GM12878 (cell line): ENCODE measurements at regions not wholly inside any gene's neighbourhood (a gene's known extent, or its start where the extent isn't known, plus 50 kb on each side); places are given as distances from the start of the nearest gene placed in this dataset.

Experiments used
- ATAC-seq: fragments of 200-7000 bp; cut with Tn5 transposase; 3 replicates; pipeline ENCODE4 v1.9.1; 2020; ENCODE audit warnings: mild to moderate bottlenecking, moderate library complexity
- BruUV-seq: library from RNA; stranded (reverse); fragments of 400-500 nt; replicated peaks from 2 replicates; lab custom pipeline; 2021; lab: Mats Ljungman, UMichigan
- CTCF ChIA-PET: fragments of 300-600 bp; sonication (Branson Sonifier 250); formaldehyde crosslinking; extraction: SDS; loops from one replicate; lab custom pipeline; 2021; ENCODE audit warnings: inconsistent platforms; lab: Yijun Ruan, JAX
- POLR2A ChIA-PET: fragments of 350-600 bp; formaldehyde crosslinking; extraction: SDS; loops from one replicate; lab custom pipeline; 2021; ENCODE audit warnings: inconsistent platforms; lab: Charles Lee
- RAD21 ChIA-PET: fragments of 300-600 bp; sonication (Branson Sonifier 250); formaldehyde crosslinking; loops from one replicate; lab custom pipeline; 2023; ENCODE audit warnings: antibody characterized with exemption; ENCODE audit not compliant: unreplicated experiment; lab: Charles Lee
- SMC1A ChIA-PET: fragments of 300-600 bp; sonication (Branson Sonifier 250); formaldehyde crosslinking; loops from one replicate; lab custom pipeline; 2023; ENCODE audit not compliant: unreplicated experiment, uncharacterized antibody; lab: Charles Lee
- DNase-seq: peaks from one replicate; pipeline ENCODE4 v3.0.0-alpha.2; 2011; ENCODE audit warnings: low read depth, low spot score
- FAIRE-seq: peaks from 3 replicates; lab custom pipeline; 2011; peaks lifted over from hg19 to GRCh38; lab: Jason Lieb, UNC
- H2AFZ ChIP-seq: 2 replicates; pipeline ENCODE4 v1.6.0; 2011; ENCODE audit warnings: low read depth, low read length, control low read depth; ENCODE audit not compliant: control insufficient read depth
- H3K27ac ChIP-seq: 2 replicates; pipeline ENCODE4 v1.5.1; 2011; ENCODE audit warnings: control low read depth; ENCODE audit not compliant: control insufficient read depth, insufficient read depth
- H3K27me3 ChIP-seq, 2 experiments: replicated peaks in 1 of 2; 2 replicates each; pipeline versions ENCODE4 v1.6.0 to v1.6.1; 2011; ENCODE audit warnings: low read length in 1 of 2; ENCODE audit not compliant: control insufficient read depth in 2 of 2, insufficient read depth in 2 of 2
- H3K36me3 ChIP-seq, 2 experiments: 2 replicates each; pipeline ENCODE4 v1.5.1; 2011; ENCODE audit warnings: low read length in 1 of 2; ENCODE audit not compliant: control insufficient read depth in 2 of 2, insufficient read depth in 2 of 2
- H3K4me1 ChIP-seq: 2 replicates; pipeline ENCODE4 v1.6.1; 2011; ENCODE audit warnings: mild to moderate bottlenecking, low read length, moderate library complexity, mixed read lengths; ENCODE audit not compliant: control insufficient read depth, insufficient read depth
- H3K4me2 ChIP-seq: 2 replicates; pipeline ENCODE4 v1.6.0; 2011; ENCODE audit warnings: control low read depth; ENCODE audit not compliant: control insufficient read depth, insufficient read depth
- H3K4me3 ChIP-seq: fragments of 200-600 bp; sonication (generic); 2 replicates; pipeline ENCODE4 v1.5.1; 2016
- H3K79me2 ChIP-seq: 2 replicates; pipeline ENCODE4 v1.6.0; 2011; ENCODE audit warnings: low read length; ENCODE audit not compliant: control insufficient read depth, insufficient read depth
- H3K9ac ChIP-seq: 2 replicates; pipeline ENCODE4 v1.8.0; 2011; ENCODE audit warnings: low read length, control low read depth, mixed read lengths; ENCODE audit not compliant: control insufficient read depth, insufficient read depth
- H3K9me3 ChIP-seq: replicated peaks from 3 replicates; pipeline ENCODE4 v1.5.1; 2011; ENCODE audit warnings: mild to moderate bottlenecking, low read length; ENCODE audit not compliant: control insufficient read depth, insufficient read depth
- H4K20me1 ChIP-seq: 2 replicates; pipeline ENCODE4 v1.6.0; 2011; ENCODE audit not compliant: control insufficient read depth, insufficient read depth
- CEBPB ChIP-seq, 2 experiments: fragments of 150-350 bp in 1 of 2; IDR thresholded peaks; 2 replicates each; pipeline ENCODE4 v1.6.1; 2012 to 2014; ENCODE audit warnings: low read depth in 2 of 2, low read length in 2 of 2, borderline replicate concordance in 1 of 2, inconsistent platforms in 1 of 2
- HDGF ChIP-seq: fragments of 450-650 bp; IDR thresholded peaks from 2 replicates; pipeline ENCODE4 v1.6.1; 2016; ENCODE audit warnings: antibody characterized with exemption
- NFIC ChIP-seq: IDR thresholded peaks from 2 replicates; pipeline ENCODE4 v1.6.1; 2012; ENCODE audit warnings: low read depth, mild to moderate bottlenecking, inconsistent platforms, low read length, moderate library complexity
- RUNX3 ChIP-seq: IDR thresholded peaks from 2 replicates; pipeline ENCODE4 v1.6.1; 2012; ENCODE audit warnings: low read length, inconsistent platforms
- SRF ChIP-seq, 2 experiments: IDR thresholded peaks; 2 replicates each; pipeline ENCODE4 v1.6.1; 2011; ENCODE audit warnings: low read depth in 2 of 2, low read length in 2 of 2, mild to moderate bottlenecking in 1 of 2, moderate library complexity in 1 of 2
- SUPT20H ChIP-seq: IDR thresholded peaks from 2 replicates; pipeline ENCODE4 v1.6.1; 2011; ENCODE audit warnings: low read depth, mild to moderate bottlenecking, low read length, moderate library complexity, borderline replicate concordance; ENCODE audit not compliant: control insufficient read depth
- TCF7 ChIP-seq: IDR thresholded peaks from 2 replicates; pipeline ENCODE4 v1.6.1; 2014; ENCODE audit warnings: antibody characterized with exemption, borderline replicate concordance
- YY1 ChIP-seq: IDR thresholded peaks from 2 replicates; pipeline ENCODE4 v1.6.1; 2011; ENCODE audit warnings: low read depth, mild to moderate bottlenecking, low read length
- ZNF207 ChIP-seq: fragments of 450-650 bp; IDR thresholded peaks from 2 replicates; pipeline ENCODE4 v1.6.1; 2014; ENCODE audit warnings: antibody characterized with exemption, mild to moderate bottlenecking, borderline replicate concordance
- ZNF622 ChIP-seq: fragments of 450-650 bp; IDR thresholded peaks from 2 replicates; pipeline ENCODE4 v1.6.1; 2017; ENCODE audit warnings: mild to moderate bottlenecking, inconsistent platforms
- WGBS: methylation state at CpG from one replicate; pipeline ENCODE4 v1.1.6; 2016; ENCODE audit warnings: low lambda C conversion rate; ENCODE audit not compliant: insufficient replicate concordance, insufficient coverage; ENCODE audit errors: missing lambda C conversion rate; 5-methylcytosine and 5-hydroxymethylcytosine counted together
- in situ Hi-C: fragments of 300-500 bp; cut with MboI; formaldehyde crosslinking; loops from 9 replicates; pipeline ENCODE4 v1.14.3; 2018; ENCODE audit warnings: mixed read lengths
- intact Hi-C: fragments of 100-400 bp; cut with micrococcal nuclease; formaldehyde crosslinking; loops from one replicate; pipeline ENCODE4 v1.14.2; 2022; ENCODE audit not compliant: unreplicated experiment
- TF ChIP-seq, protein P1 (sequence below): fragments of 450-650 bp; IDR thresholded peaks from 2 replicates; pipeline ENCODE4 v1.6.1; 2016; ENCODE audit warnings: mild to moderate bottlenecking
- TF ChIP-seq, protein P2 (sequence below): IDR thresholded peaks from 2 replicates; pipeline ENCODE4 v1.6.1; 2012; ENCODE audit warnings: low read depth, low read length, improper control_type of control experiment
- TF ChIP-seq, protein P3 (sequence below): fragments of 450-650 bp; IDR thresholded peaks from 2 replicates; pipeline ENCODE4 v1.6.1; 2017; ENCODE audit warnings: mild to moderate bottlenecking, moderate library complexity

DNA sequence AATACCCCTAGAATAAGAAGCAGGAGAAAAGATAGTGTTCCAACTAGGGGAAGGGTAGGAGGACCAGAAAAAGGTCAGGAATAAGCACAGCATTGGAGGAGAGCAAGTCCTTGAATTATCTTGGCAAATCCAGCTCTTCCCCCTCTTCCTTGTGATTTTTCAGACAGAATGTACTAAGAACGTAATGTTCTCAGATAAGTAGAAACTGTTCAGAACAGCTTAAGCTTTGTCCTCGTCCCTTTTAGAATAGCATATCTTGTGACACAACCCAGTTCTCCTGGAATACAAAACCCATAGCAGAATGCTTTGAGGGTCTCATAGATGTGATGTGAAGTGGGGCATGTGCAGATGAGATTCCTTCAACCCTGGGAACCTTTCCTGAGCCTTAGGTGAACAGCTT, 97.4 kb downstream of the EMB start:
- H3K4me1 ChIP-seq = no peaks in the 10 kb centered on the region
- ChIA-PET POLR2A (no interaction called here), RAD21 (no interaction called here), CTCF (no interaction called here), SMC1A (no interaction called here)
- no peak overlapping the region for H3K4me2 ChIP-seq
- H3K9me3 ChIP-seq = no peaks in the 10 kb centered on the region
- H3K27me3 ChIP-seq = no peaks in the 10 kb centered on the region
- TF ChIP-seq NFIC = no peak
- no peak for TF ChIP-seq ZNF622
- no peak overlapping the region for H3K27ac ChIP-seq
- no peaks in the 10 kb centered on the region for H3K36me3 ChIP-seq
- DNase-seq (no peak), ATAC-seq (no peak), FAIRE-seq (no peak)
- BruUV-seq = no TSS peak
- WGBS = 14% methylated on average over 2 of the region's 2 CpGs
- no peak overlapping the region for H3K9ac ChIP-seq
- H3K4me3 ChIP-seq = no peak overlapping the region
- in situ Hi-C loops (no loop called here), intact Hi-C loops (no loop called here)
- no peak overlapping the region for H2AFZ ChIP-seq
- H3K79me2 ChIP-seq = no peaks in the 10 kb centered on the region
- no peaks in the 10 kb centered on the region for H4K20me1 ChIP-seq

DNA sequence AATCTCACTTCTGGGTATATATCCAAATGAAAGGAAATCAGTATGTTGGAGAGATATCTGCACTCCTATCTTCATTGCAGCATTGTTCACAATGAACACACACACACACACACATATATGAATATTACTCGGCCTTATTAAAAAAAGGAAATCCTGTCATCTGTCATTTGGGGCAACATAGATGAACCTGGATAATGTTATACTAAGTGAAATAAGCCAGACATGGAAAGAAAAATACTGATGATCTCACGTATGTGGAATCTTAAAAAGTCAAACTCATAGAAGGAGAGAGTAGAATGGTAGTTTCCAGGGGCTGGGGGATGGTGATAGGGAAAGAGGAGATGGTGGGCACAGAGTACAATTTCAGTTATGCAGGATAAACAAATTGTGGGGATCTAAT, 100.3 kb downstream of the EMB start:
- in situ Hi-C loops = no loop called here
- Histone ChIP-seq H3K9ac (no peak overlapping the region), H3K9me3 (no peaks in the 10 kb centered on the region), H3K36me3 (no peaks in the 10 kb centered on the region), H3K27me3 (no peaks in the 10 kb centered on the region), H3K4me3 (no peak overlapping the region), H3K79me2 (no peaks in the 10 kb centered on the region), H3K27ac (no peak overlapping the region), H2AFZ (no peak overlapping the region), H4K20me1 (no peaks in the 10 kb centered on the region), H3K4me1 (no peaks in the 10 kb centered on the region), H3K4me2 (no peak overlapping the region)
- BruUV-seq = no TSS peak
- ChIA-PET RAD21 (no interaction called here), CTCF (no interaction called here), POLR2A (no interaction called here), SMC1A (no interaction called here)
- intact Hi-C loops = no loop called here
- WGBS = 70% methylated on average over 2 of the region's 2 CpGs
- ATAC-seq (no peak), FAIRE-seq (no peak), DNase-seq (no peak)
- TF ChIP-seq CEBPB (IDR thresholded peaks at IDR 0.05; ENCODE audit: borderline replicate concordance in 1 of 2, low read depth in 2 of 2, low read length in 2 of 2) = no peak
- no peak for TF ChIP-seq RUNX3
- TF ChIP-seq SUPT20H = no peak
- no peak for TF ChIP-seq SRF (IDR thresholded peaks at IDR 0.05; ENCODE audit: low read depth in 2 of 2, low read length in 2 of 2)
- TF ChIP-seq TCF7 = no peak
- TF ChIP-seq, protein P1, sequence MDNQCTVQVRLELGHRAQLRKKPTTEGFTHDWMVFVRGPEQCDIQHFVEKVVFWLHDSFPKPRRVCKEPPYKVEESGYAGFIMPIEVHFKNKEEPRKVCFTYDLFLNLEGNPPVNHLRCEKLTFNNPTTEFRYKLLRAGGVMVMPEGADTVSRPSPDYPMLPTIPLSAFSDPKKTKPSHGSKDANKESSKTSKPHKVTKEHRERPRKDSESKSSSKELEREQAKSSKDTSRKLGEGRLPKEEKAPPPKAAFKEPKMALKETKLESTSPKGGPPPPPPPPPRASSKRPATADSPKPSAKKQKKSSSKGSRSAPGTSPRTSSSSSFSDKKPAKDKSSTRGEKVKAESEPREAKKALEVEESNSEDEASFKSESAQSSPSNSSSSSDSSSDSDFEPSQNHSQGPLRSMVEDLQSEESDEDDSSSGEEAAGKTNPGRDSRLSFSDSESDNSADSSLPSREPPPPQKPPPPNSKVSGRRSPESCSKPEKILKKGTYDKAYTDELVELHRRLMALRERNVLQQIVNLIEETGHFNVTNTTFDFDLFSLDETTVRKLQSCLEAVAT = no peak
- no peak for TF ChIP-seq YY1
- no peak for TF ChIP-seq ZNF207
- TF ChIP-seq HDGF = no peak
- TF ChIP-seq, protein P2, sequence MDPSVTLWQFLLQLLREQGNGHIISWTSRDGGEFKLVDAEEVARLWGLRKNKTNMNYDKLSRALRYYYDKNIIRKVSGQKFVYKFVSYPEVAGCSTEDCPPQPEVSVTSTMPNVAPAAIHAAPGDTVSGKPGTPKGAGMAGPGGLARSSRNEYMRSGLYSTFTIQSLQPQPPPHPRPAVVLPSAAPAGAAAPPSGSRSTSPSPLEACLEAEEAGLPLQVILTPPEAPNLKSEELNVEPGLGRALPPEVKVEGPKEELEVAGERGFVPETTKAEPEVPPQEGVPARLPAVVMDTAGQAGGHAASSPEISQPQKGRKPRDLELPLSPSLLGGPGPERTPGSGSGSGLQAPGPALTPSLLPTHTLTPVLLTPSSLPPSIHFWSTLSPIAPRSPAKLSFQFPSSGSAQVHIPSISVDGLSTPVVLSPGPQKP = no peak
- TF ChIP-seq, protein P3, sequence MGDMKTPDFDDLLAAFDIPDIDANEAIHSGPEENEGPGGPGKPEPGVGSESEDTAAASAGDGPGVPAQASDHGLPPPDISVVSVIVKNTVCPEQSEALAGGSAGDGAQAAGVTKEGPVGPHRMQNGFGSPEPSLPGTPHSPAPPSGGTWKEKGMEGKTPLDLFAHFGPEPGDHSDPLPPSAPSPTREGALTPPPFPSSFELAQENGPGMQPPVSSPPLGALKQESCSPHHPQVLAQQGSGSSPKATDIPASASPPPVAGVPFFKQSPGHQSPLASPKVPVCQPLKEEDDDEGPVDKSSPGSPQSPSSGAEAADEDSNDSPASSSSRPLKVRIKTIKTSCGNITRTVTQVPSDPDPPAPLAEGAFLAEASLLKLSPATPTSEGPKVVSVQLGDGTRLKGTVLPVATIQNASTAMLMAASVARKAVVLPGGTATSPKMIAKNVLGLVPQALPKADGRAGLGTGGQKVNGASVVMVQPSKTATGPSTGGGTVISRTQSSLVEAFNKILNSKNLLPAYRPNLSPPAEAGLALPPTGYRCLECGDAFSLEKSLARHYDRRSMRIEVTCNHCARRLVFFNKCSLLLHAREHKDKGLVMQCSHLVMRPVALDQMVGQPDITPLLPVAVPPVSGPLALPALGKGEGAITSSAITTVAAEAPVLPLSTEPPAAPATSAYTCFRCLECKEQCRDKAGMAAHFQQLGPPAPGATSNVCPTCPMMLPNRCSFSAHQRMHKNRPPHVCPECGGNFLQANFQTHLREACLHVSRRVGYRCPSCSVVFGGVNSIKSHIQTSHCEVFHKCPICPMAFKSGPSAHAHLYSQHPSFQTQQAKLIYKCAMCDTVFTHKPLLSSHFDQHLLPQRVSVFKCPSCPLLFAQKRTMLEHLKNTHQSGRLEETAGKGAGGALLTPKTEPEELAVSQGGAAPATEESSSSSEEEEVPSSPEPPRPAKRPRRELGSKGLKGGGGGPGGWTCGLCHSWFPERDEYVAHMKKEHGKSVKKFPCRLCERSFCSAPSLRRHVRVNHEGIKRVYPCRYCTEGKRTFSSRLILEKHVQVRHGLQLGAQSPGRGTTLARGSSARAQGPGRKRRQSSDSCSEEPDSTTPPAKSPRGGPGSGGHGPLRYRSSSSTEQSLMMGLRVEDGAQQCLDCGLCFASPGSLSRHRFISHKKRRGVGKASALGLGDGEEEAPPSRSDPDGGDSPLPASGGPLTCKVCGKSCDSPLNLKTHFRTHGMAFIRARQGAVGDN = no peak
